Neural cell (in vitro differentiated cells): ENCODE measurements at regions not wholly inside any gene's neighbourhood (a gene's known extent, or its start where the extent isn't known, plus 50 kb on each side); places are given as distances from the start of the nearest gene placed in this dataset.

Experiments used
- H2AFZ ChIP-seq: fragments of 200-600, 300-800 bp; sonication (generic), shearing (Covaris generic); 2 replicates; pipeline ENCODE4 v1.6.0; 2014; ENCODE audit warnings: low read depth, mild to moderate bottlenecking, antibody characterized with exemption, low read length, moderate library complexity
- H3F3A ChIP-seq: fragments of 200-600 bp; shearing (Covaris generic); 2 replicates; pipeline ENCODE4 v1.6.1; 2016; ENCODE audit warnings: mild to moderate bottlenecking, moderate library complexity, mixed read lengths, antibody characterized with exemption, low read length; ENCODE audit not compliant: insufficient read depth, poor library complexity, severe bottlenecking
- H3K27ac ChIP-seq: fragments of 200-600, 300-800 bp; sonication (generic), shearing (Covaris generic); 2 replicates; pipeline ENCODE4 v1.5.1; 2014; ENCODE audit warnings: mild to moderate bottlenecking, low read length, moderate library complexity
- H3K27me3 ChIP-seq: fragments of 300-800, 200-600 bp; sonication (generic), shearing (Covaris generic); 2 replicates; pipeline ENCODE4 v1.6.0; 2014; ENCODE audit warnings: mild to moderate bottlenecking, low read depth, low read length, moderate library complexity; ENCODE audit not compliant: insufficient read depth
- H3K36me3 ChIP-seq: fragments of 300-800, 200-600 bp; sonication (generic), shearing (Covaris generic); 2 replicates; pipeline ENCODE4 v1.5.1; 2014; ENCODE audit warnings: mild to moderate bottlenecking, antibody characterized with exemption, low read length, moderate library complexity; ENCODE audit not compliant: insufficient read depth
- H3K4me2 ChIP-seq: fragments of 300-800, 200-600 bp; sonication (generic), shearing (Covaris generic); 2 replicates; pipeline ENCODE4 v1.6.0; 2014; ENCODE audit warnings: mild to moderate bottlenecking, low read length
- H3K4me3 ChIP-seq: fragments of 300-800, 200-600 bp; sonication (generic), shearing (Covaris generic); 2 replicates; pipeline ENCODE4 v1.5.1; 2014; ENCODE audit warnings: mild to moderate bottlenecking, low read length, moderate library complexity
- H3K79me2 ChIP-seq: fragments of 200-600 bp; shearing (Covaris generic); replicated peaks from 2 replicates; pipeline ENCODE4 v1.6.0; 2014; ENCODE audit warnings: mild to moderate bottlenecking, low read length, moderate library complexity; ENCODE audit not compliant: insufficient read depth
- H3K9ac ChIP-seq: fragments of 300-800, 200-600 bp; sonication (generic), shearing (Covaris generic); 2 replicates; pipeline ENCODE4 v1.6.1; 2016; ENCODE audit warnings: mild to moderate bottlenecking, low read length, mixed read lengths
- H3K9me2 ChIP-seq: fragments of 200-600 bp; shearing (Covaris generic); 2 replicates; pipeline ENCODE4 v1.6.1; 2016; ENCODE audit warnings: mild to moderate bottlenecking, low read length, mixed read lengths; ENCODE audit not compliant: insufficient read depth
- H3K9me3 ChIP-seq: fragments of 200-600, 300-800 bp; sonication (generic), shearing (Covaris generic); 2 replicates; pipeline ENCODE4 v1.6.1; 2016; ENCODE audit warnings: mild to moderate bottlenecking, mixed run types, low read length, moderate library complexity, mixed read lengths
- H4K20me1 ChIP-seq: fragments of 200-600 bp; shearing (Covaris generic); 2 replicates; pipeline ENCODE4 v1.6.1; 2016; ENCODE audit warnings: mild to moderate bottlenecking, mixed run types; ENCODE audit not compliant: insufficient read depth
- EP300 ChIP-seq: fragments of 450-650 bp; conservative IDR thresholded peaks from 2 replicates; pipeline ENCODE4 v1.6.1; 2014; ENCODE audit warnings: antibody characterized with exemption, mild to moderate bottlenecking, moderate library complexity; ENCODE audit not compliant: poor library complexity, severe bottlenecking
- EZH2 ChIP-seq: fragments of 200-600, 300-800 bp; shearing (Covaris generic), sonication (generic); IDR thresholded peaks from 2 replicates; pipeline ENCODE4 v1.6.1; 2014; ENCODE audit warnings: antibody characterized with exemption, low read length, borderline replicate concordance, mild to moderate bottlenecking; ENCODE audit not compliant: insufficient read depth, poor library complexity, severe bottlenecking
- MXI1 ChIP-seq: fragments of 450-650 bp; conservative IDR thresholded peaks from 2 replicates; pipeline ENCODE4 v1.6.1; 2014; ENCODE audit warnings: antibody characterized with exemption, mild to moderate bottlenecking; ENCODE audit not compliant: poor library complexity, severe bottlenecking
- POLR2AphosphoS5 ChIP-seq: IDR thresholded peaks from 2 replicates; pipeline ENCODE4 v1.6.1; 2012
- RAD21 ChIP-seq: fragments of 450-650 bp; conservative IDR thresholded peaks from 2 replicates; pipeline ENCODE4 v1.6.1; 2014; ENCODE audit warnings: antibody characterized with exemption, mild to moderate bottlenecking, moderate library complexity
- SMC3 ChIP-seq: fragments of 450-650 bp; conservative IDR thresholded peaks from 2 replicates; pipeline ENCODE4 v1.6.1; 2014; ENCODE audit warnings: antibody characterized with exemption, mild to moderate bottlenecking, moderate library complexity; ENCODE audit not compliant: poor library complexity
- TAF1 ChIP-seq: IDR thresholded peaks from 2 replicates; pipeline ENCODE4 v1.6.1; 2012; ENCODE audit warnings: low read depth
- TF ChIP-seq, protein P1 (sequence below): IDR thresholded peaks from 2 replicates; pipeline ENCODE4 v1.6.1; 2012; ENCODE audit warnings: borderline replicate concordance
- TF ChIP-seq, protein P2 (sequence below): fragments of 450-650 bp; IDR thresholded peaks from 2 replicates; pipeline ENCODE4 v1.5.1; 2014; ENCODE audit warnings: antibody characterized with exemption, mild to moderate bottlenecking, moderate library complexity; ENCODE audit not compliant: poor library complexity, severe bottlenecking

DNA sequence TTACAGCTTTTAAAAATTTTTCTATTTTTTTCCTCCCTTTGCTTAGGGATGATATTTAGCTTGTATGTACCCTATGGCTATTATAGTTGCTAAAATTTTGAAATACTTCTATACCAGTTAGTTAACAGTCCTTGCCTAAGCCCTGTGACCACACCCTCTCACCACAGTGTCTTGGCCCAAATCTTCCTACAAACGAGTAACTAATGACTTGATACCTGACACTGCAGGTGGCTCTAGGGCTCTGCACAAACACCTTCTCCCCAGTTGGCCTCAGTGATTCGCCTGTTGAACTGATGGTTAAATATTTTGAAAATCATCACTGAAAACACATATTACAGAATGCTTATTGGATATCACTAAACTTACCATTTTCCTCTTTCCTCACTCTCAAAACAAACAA, 449.6 kb upstream of the CHD1 start:
- Histone ChIP-seq H2AFZ (peak overlapping the region; percentile 1), H3K27ac (peak overlapping the region; percentile 44), H3K4me3 (peak overlapping the region; percentile 20), H3F3A (no peaks in the 10 kb centered on the region), H3K4me2 (no peak overlapping the region), H3K79me2 (no peaks in the 10 kb centered on the region), H3K36me3 (no peaks in the 10 kb centered on the region), H3K9ac (no peak overlapping the region), H3K27me3 (no peaks in the 10 kb centered on the region), H4K20me1 (no peaks in the 10 kb centered on the region), H3K9me3 (no peaks in the 10 kb centered on the region), H3K9me2 (no peaks in the 10 kb centered on the region)
- TF ChIP-seq, protein P1, sequence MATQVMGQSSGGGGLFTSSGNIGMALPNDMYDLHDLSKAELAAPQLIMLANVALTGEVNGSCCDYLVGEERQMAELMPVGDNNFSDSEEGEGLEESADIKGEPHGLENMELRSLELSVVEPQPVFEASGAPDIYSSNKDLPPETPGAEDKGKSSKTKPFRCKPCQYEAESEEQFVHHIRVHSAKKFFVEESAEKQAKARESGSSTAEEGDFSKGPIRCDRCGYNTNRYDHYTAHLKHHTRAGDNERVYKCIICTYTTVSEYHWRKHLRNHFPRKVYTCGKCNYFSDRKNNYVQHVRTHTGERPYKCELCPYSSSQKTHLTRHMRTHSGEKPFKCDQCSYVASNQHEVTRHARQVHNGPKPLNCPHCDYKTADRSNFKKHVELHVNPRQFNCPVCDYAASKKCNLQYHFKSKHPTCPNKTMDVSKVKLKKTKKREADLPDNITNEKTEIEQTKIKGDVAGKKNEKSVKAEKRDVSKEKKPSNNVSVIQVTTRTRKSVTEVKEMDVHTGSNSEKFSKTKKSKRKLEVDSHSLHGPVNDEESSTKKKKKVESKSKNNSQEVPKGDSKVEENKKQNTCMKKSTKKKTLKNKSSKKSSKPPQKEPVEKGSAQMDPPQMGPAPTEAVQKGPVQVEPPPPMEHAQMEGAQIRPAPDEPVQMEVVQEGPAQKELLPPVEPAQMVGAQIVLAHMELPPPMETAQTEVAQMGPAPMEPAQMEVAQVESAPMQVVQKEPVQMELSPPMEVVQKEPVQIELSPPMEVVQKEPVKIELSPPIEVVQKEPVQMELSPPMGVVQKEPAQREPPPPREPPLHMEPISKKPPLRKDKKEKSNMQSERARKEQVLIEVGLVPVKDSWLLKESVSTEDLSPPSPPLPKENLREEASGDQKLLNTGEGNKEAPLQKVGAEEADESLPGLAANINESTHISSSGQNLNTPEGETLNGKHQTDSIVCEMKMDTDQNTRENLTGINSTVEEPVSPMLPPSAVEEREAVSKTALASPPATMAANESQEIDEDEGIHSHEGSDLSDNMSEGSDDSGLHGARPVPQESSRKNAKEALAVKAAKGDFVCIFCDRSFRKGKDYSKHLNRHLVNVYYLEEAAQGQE: no peak
- TF ChIP-seq TAF1 (no peak), EP300 (no peak), RAD21 (no peak), SMC3 (no peak), EZH2 (no peak), POLR2AphosphoS5 (no peak), MXI1 (no peak)
- TF ChIP-seq, protein P2, sequence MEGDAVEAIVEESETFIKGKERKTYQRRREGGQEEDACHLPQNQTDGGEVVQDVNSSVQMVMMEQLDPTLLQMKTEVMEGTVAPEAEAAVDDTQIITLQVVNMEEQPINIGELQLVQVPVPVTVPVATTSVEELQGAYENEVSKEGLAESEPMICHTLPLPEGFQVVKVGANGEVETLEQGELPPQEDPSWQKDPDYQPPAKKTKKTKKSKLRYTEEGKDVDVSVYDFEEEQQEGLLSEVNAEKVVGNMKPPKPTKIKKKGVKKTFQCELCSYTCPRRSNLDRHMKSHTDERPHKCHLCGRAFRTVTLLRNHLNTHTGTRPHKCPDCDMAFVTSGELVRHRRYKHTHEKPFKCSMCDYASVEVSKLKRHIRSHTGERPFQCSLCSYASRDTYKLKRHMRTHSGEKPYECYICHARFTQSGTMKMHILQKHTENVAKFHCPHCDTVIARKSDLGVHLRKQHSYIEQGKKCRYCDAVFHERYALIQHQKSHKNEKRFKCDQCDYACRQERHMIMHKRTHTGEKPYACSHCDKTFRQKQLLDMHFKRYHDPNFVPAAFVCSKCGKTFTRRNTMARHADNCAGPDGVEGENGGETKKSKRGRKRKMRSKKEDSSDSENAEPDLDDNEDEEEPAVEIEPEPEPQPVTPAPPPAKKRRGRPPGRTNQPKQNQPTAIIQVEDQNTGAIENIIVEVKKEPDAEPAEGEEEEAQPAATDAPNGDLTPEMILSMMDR: no peak

DNA sequence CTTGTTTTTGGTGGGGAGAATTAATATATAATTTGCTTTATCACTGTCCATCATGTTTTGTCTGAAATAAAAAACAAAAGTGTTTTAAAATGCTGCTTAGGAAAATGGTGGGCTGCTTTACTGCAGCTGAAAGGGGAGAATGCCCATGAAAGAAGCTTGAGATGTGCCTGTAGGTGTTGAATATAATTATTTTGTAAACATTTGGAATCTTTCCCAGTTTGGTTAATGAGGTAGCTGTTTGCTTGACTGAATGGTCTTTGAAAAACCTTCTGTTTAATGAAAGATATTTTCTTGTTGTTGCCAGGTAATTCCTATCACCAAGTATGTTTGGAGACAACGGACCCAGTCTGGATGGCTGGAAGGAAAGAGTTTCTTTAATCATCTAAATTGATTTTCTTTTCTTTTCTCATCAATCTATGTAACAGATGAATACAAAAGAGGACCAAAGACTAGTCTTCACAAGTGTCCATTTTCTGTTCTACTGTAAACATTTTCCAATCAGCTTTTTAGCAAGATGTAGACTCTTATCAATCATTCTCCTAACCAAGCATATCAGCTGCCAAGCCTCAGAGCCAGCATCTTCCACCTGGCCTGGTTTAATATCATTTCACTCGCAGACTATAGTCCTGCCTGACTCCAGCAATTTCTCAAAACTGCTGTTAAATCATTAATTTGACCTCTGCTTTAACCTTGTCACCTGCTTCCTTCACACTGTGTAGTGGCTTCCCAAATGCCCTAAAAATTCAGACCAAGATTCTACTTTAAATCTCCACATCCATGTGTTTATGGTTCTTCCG, 441.2 kb upstream of the CHD1 start:
- no peaks in the 10 kb centered on the region for H3K36me3 ChIP-seq
- no peaks in the 10 kb centered on the region for H3K27me3 ChIP-seq
- no peaks in the 10 kb centered on the region for H4K20me1 ChIP-seq
- no peaks in the 10 kb centered on the region for H3K9me2 ChIP-seq
- no peak for TF ChIP-seq MXI1
- TF ChIP-seq, protein P1: no peak
- no peak for TF ChIP-seq EP300
- TF ChIP-seq SMC3: no peak
- TF ChIP-seq POLR2AphosphoS5: no peak
- TF ChIP-seq, protein P2: no peak
- TF ChIP-seq RAD21: no peak
- no peak for TF ChIP-seq EZH2
- TF ChIP-seq TAF1: no peak
- H2AFZ ChIP-seq: no peak overlapping the region
- H3K27ac ChIP-seq: no peak overlapping the region
- H3K79me2 ChIP-seq: no peaks in the 10 kb centered on the region
- H3K4me3 ChIP-seq: no peak overlapping the region
- H3F3A ChIP-seq: no peaks in the 10 kb centered on the region
- H3K9ac ChIP-seq: no peak overlapping the region
- H3K4me2 ChIP-seq: no peak overlapping the region
- no peaks in the 10 kb centered on the region for H3K9me3 ChIP-seq
